ENCODE measurements at regions not wholly inside any gene's neighbourhood (a gene's known extent, or its start where the extent isn't known, plus 50 kb on each side); places are given as distances from the start of the nearest gene placed in this dataset.

- BruUV-seq (replicated peaks), result no TSS peak
- Histone ChIP-seq H4K20me1 (ENCODE audit: insufficient read depth, low read length) (no peaks in the 10 kb centered on the region), H3K9ac (ENCODE audit: low read depth, low read length) (no peak overlapping the region), H3K9me3 (ENCODE audit: control insufficient read depth, insufficient read depth, low read length) (no peaks in the 10 kb centered on the region), H3K36me3 (ENCODE audit: control insufficient read depth, insufficient read depth, low read length) (no peaks in the 10 kb centered on the region), H3K9me1 (ENCODE audit: insufficient read depth, low read length) (no peaks in the 10 kb centered on the region), H3K4ac (ENCODE audit: low read depth, low read length) (no peak overlapping the region), H2AK9ac (replicated peaks; ENCODE audit: low read depth, low read length, poor library complexity) (no peak overlapping the region), H3K56ac (ENCODE audit: extremely low read depth, insufficient read depth, low read length) (no peak overlapping the region), H3K23ac (ENCODE audit: low read depth, low read length) (no peak overlapping the region), H3K14ac (replicated peaks; ENCODE audit: low read depth, low read length) (no peak overlapping the region), H2BK120ac (ENCODE audit: low read depth, low read length) (no peak overlapping the region), H2AK5ac (ENCODE audit: low read depth, low read length) (no peak overlapping the region), H3K4me1 (ENCODE audit: control insufficient read depth, insufficient read depth, low read length) (no peaks in the 10 kb centered on the region), H4K5ac (ENCODE audit: low read depth, low read length) (no peak overlapping the region), H2BK5ac (ENCODE audit: low read depth, low read length, poor library complexity, severe bottlenecking) (no peak overlapping the region), H3K4me2 (ENCODE audit: low read depth, low read length) (no peak overlapping the region), H3K27me3 (ENCODE audit: control insufficient read depth, insufficient read depth, low read length) (no peaks in the 10 kb centered on the region), H3K18ac (ENCODE audit: low read depth, low read length) (no peak overlapping the region), H2AFZ (replicated peaks; ENCODE audit: low read length, poor library complexity) (no peak overlapping the region), H2BK15ac (ENCODE audit: low read depth, low read length) (no peak overlapping the region), H4K91ac (ENCODE audit: insufficient read depth, low read depth, low read length) (no peak overlapping the region), H3K27ac (ENCODE audit: insufficient read depth, low read length) (no peak overlapping the region), H2BK20ac (ENCODE audit: low read depth, low read length) (no peak overlapping the region), H3K4me3 (ENCODE audit: insufficient read depth, low read depth, low read length) (no peak overlapping the region), H3K79me1 (ENCODE audit: low read depth in 1 of 2, low read length in 2 of 2) (no peaks in the 10 kb centered on the region), H4K8ac (ENCODE audit: low read depth in 2 of 2, low read length in 2 of 2) (no peak overlapping the region)
- intact Hi-C loops (cut with micrococcal nuclease) (no loop called here), in situ Hi-C loops (cut with MboI; ENCODE audit: low sequenced_read_pairs) (no loop called here), dilution Hi-C loops (cut with HindIII; ENCODE audit: low sequenced_read_pairs, unreplicated experiment) (no loop called here)
- DNase-seq (no peak), ATAC-seq (ENCODE audit: low read depth) (no peak)
- no CpG with 5 or more reads among the region's 3 CpGs for WGBS, 2 experiments (ENCODE audit: extremely low coverage in 2 of 2, insufficient read length in 1 of 2)
- POLR2A ChIA-PET (ENCODE audit: unreplicated experiment), result no interaction called here
- CTCF ChIA-PET, result no interaction called here
- TF ChIP-seq MAZ (IDR thresholded peaks at IDR 0.05; ENCODE audit: borderline replicate concordance, low read depth, low read length) (no peak), FOS (IDR thresholded peaks at IDR 0.05; ENCODE audit: low read depth, low read length) (no peak)
Observed at GRCh38 chr3:168187233-168187632, 91.5 kb upstream of the GOLIM4 start.
